ENCODE measurements at regions not wholly inside any gene's neighbourhood (a gene's known extent, or its start where the extent isn't known, plus 50 kb on each side); places are given as distances from the start of the nearest gene placed in this dataset.

GRCh38 chr5:7080501-7080900 lies 315.4 kb upstream of the ADCY2 start:
- no peak overlapping the region for H3K27ac ChIP-seq (ENCODE audit: low read depth in 1 of 2, low read length in 2 of 2)
- Mint-ChIP-seq H3K27me3 (ENCODE audit: low read depth in 3 of 3) (peaks cover 0 to 3% (median 2%) of the 10 kb centered on the region in 3 donors), H3K27ac (no peak overlapping the region), H3K4me1 (no peaks in the 10 kb centered on the region), H3K4me3 (no peak overlapping the region), H3K9me3 (no peaks in the 10 kb centered on the region), H3K36me3 (no peaks in the 10 kb centered on the region)
- no peak for DNase-seq
- peaks cover 0 to 2% of the 10 kb centered on the region in 2 donors for H3K9me3 ChIP-seq (replicated peaks in 1 of 2; ENCODE audit: control insufficient read depth in 1 of 2, insufficient read depth in 1 of 2, low read length in 2 of 2)
- H3K4me1 ChIP-seq (ENCODE audit: control insufficient read depth in 1 of 2, insufficient read depth in 2 of 2, low read length in 2 of 2) = no peaks in the 10 kb centered on the region
- H4K20me1 ChIP-seq (ENCODE audit: insufficient read depth, low read length) = no peaks in the 10 kb centered on the region
- no peak overlapping the region for H3K9ac ChIP-seq (ENCODE audit: insufficient read depth, low read length, poor library complexity, severe bottlenecking)
- H3K27me3 ChIP-seq (ENCODE audit: control insufficient read depth in 2 of 2, insufficient read depth in 2 of 2, low read length in 2 of 2) = no peaks in the 10 kb centered on the region
- WGBS (ENCODE audit: insufficient coverage) = 93% methylated on average over 2 of the region's 7 CpGs
- intact Hi-C loops (cut with micrococcal nuclease) = no loop called here
- no peak overlapping the region for H3K4me2 ChIP-seq (replicated peaks; ENCODE audit: extremely low read depth, low read length, poor library complexity, severe bottlenecking)
- no peaks in the 10 kb centered on the region for H3K79me2 ChIP-seq (ENCODE audit: insufficient read depth, low read length)
- no peak overlapping the region for H2AFZ ChIP-seq (ENCODE audit: insufficient read depth, low read depth, low read length, poor library complexity, severe bottlenecking)
- H3K36me3 ChIP-seq (replicated peaks in 1 of 2; ENCODE audit: control insufficient read depth in 1 of 2, insufficient read depth in 2 of 2, low read length in 2 of 2) = no peaks in the 10 kb centered on the region
- TF ChIP-seq CTCF (IDR thresholded peaks at IDR 0.05) = no peak
- no peak overlapping the region for H3K4me3 ChIP-seq (replicated peaks in 1 of 3; ENCODE audit: low read depth in 2 of 3, low read length in 3 of 3)

GRCh38 chr5:7087719-7088297 lies 308.1 kb upstream of the ADCY2 start:
- Histone ChIP-seq H3K27ac (ENCODE audit: low read depth in 1 of 2, low read length in 2 of 2) (no peak overlapping the region), H2AFZ (ENCODE audit: insufficient read depth, low read depth, low read length, poor library complexity, severe bottlenecking) (no peak overlapping the region), H3K4me3 (replicated peaks in 1 of 3; ENCODE audit: low read depth in 2 of 3, low read length in 3 of 3) (no peak overlapping the region), H3K9me3 (replicated peaks in 1 of 2; ENCODE audit: control insufficient read depth in 1 of 2, insufficient read depth in 1 of 2, low read length in 2 of 2) (peaks cover 0 to 7% of the 10 kb centered on the region in 2 donors), H3K36me3 (replicated peaks in 1 of 2; ENCODE audit: control insufficient read depth in 1 of 2, insufficient read depth in 2 of 2, low read length in 2 of 2) (no peaks in the 10 kb centered on the region), H3K4me2 (replicated peaks; ENCODE audit: extremely low read depth, low read length, poor library complexity, severe bottlenecking) (no peak overlapping the region), H3K27me3 (ENCODE audit: control insufficient read depth in 2 of 2, insufficient read depth in 2 of 2, low read length in 2 of 2) (no peaks in the 10 kb centered on the region), H4K20me1 (ENCODE audit: insufficient read depth, low read length) (no peaks in the 10 kb centered on the region), H3K79me2 (ENCODE audit: insufficient read depth, low read length) (no peaks in the 10 kb centered on the region), H3K4me1 (ENCODE audit: control insufficient read depth in 1 of 2, insufficient read depth in 2 of 2, low read length in 2 of 2) (no peaks in the 10 kb centered on the region), H3K9ac (ENCODE audit: insufficient read depth, low read length, poor library complexity, severe bottlenecking) (no peak overlapping the region)
- peaks cover 0 to 5% (median 0%) of the 10 kb centered on the region in 7 donors for H3K9me3 Mint-ChIP-seq
- H3K4me1 Mint-ChIP-seq = no peaks in the 10 kb centered on the region
- intact Hi-C loops (cut with micrococcal nuclease) = no loop called here
- H3K27me3 Mint-ChIP-seq (ENCODE audit: low read depth in 3 of 3) = no peaks in the 10 kb centered on the region
- DNase-seq = no peak
- no peak for TF ChIP-seq CTCF (IDR thresholded peaks at IDR 0.05)
- 60% methylated on average over 4 of the region's 6 CpGs for WGBS (ENCODE audit: insufficient coverage)
- H3K27ac Mint-ChIP-seq = peak overlapping the region in 1 of 7 donors; percentile 78
- no peak overlapping the region for H3K4me3 Mint-ChIP-seq
- no peaks in the 10 kb centered on the region for H3K36me3 Mint-ChIP-seq
